ENCODE measurements at regions not wholly inside any gene's neighbourhood (a gene's known extent, or its start where the extent isn't known, plus 50 kb on each side); places are given as distances from the start of the nearest gene placed in this dataset.

DNA sequence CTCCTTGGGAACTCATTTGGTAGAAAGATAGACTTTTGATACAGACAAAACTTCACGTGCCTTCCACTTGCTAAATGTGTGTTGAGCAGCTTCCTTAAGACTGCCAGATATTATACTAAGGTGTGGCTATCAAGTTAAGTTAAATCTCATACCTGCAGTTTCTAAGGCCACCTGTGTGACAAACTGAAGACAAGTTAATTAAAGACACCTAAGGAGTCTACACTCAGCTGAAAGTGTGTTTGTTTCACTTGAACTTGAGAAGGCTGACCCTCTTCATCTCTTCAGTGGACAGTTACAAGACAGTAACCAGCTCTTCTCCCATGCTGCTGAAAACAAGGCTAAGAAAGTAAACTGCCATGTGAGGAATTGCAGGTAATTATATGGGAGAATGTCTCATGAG lies 124.0 kb downstream of the NPY start:
- TF ChIP-seq, protein P1, sequence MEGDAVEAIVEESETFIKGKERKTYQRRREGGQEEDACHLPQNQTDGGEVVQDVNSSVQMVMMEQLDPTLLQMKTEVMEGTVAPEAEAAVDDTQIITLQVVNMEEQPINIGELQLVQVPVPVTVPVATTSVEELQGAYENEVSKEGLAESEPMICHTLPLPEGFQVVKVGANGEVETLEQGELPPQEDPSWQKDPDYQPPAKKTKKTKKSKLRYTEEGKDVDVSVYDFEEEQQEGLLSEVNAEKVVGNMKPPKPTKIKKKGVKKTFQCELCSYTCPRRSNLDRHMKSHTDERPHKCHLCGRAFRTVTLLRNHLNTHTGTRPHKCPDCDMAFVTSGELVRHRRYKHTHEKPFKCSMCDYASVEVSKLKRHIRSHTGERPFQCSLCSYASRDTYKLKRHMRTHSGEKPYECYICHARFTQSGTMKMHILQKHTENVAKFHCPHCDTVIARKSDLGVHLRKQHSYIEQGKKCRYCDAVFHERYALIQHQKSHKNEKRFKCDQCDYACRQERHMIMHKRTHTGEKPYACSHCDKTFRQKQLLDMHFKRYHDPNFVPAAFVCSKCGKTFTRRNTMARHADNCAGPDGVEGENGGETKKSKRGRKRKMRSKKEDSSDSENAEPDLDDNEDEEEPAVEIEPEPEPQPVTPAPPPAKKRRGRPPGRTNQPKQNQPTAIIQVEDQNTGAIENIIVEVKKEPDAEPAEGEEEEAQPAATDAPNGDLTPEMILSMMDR (IDR thresholded peaks at IDR 0.05), result no peak
- TF ChIP-seq POLR2A (IDR thresholded peaks at IDR 0.05), result no peak
